ENCODE measurements at regions not wholly inside any gene's neighbourhood (a gene's known extent, or its start where the extent isn't known, plus 50 kb on each side); places are given as distances from the start of the nearest gene placed in this dataset.

GRCh38 chr21:25323356-25323949, 283.8 kb downstream of the MRPL39 start:
- no peak for TF ChIP-seq POLR2A (IDR thresholded peaks at IDR 0.05; ENCODE audit: low read depth, low read length)
- no peak for TF ChIP-seq POLR2AphosphoS5 (IDR thresholded peaks at IDR 0.05; ENCODE audit: low read depth, low read length)
- TF ChIP-seq SPI1 (IDR thresholded peaks at IDR 0.05; ENCODE audit: low read depth, low read length), result no peak
- no peak for TF ChIP-seq POU2F2 (IDR thresholded peaks at IDR 0.05; ENCODE audit: low read depth, low read length)
